GM12878 (cell line): ENCODE measurements at regions not wholly inside any gene's neighbourhood (a gene's known extent, or its start where the extent isn't known, plus 50 kb on each side); places are given as distances from the start of the nearest gene placed in this dataset.

Experiments used
- CEBPB ChIP-seq, 2 experiments: fragments of 150-350 bp in 1 of 2; IDR thresholded peaks; 2 replicates each; pipeline ENCODE4 v1.6.1; 2012 to 2014; ENCODE audit warnings: low read depth in 2 of 2, low read length in 2 of 2, borderline replicate concordance in 1 of 2, inconsistent platforms in 1 of 2
- EGR1 ChIP-seq, 2 experiments: IDR thresholded peaks; 1 replicate in 1 of 2; 2 replicates in 1 of 2; pipeline ENCODE4 v1.6.1; 2011 to 2012; ENCODE audit warnings: low read depth in 2 of 2, low read length in 2 of 2, borderline replicate concordance in 1 of 2, mild to moderate bottlenecking in 1 of 2, moderate library complexity in 1 of 2
- HDGF ChIP-seq: fragments of 450-650 bp; IDR thresholded peaks from 2 replicates; pipeline ENCODE4 v1.6.1; 2016; ENCODE audit warnings: antibody characterized with exemption
- POU2F2 ChIP-seq: IDR thresholded peaks from 3 replicates; pipeline ENCODE4 v1.6.1; 2011; ENCODE audit warnings: low read depth, mild to moderate bottlenecking, low read length, borderline replicate concordance
- TCF3 ChIP-seq: IDR thresholded peaks from 2 replicates; pipeline ENCODE4 v1.6.1; 2012; ENCODE audit warnings: low read depth, mild to moderate bottlenecking, low read length, borderline replicate concordance; ENCODE audit not compliant: insufficient read depth
- YBX1 ChIP-seq: fragments of 450-650 bp; IDR thresholded peaks from 2 replicates; pipeline ENCODE4 v1.6.1; 2016; ENCODE audit warnings: antibody characterized with exemption
- ZBED1 ChIP-seq: IDR thresholded peaks from 2 replicates; pipeline ENCODE4 v1.6.1; 2016; ENCODE audit warnings: borderline replicate concordance
- ZBTB11 ChIP-seq: fragments of 450-650 bp; formaldehyde crosslinking; IDR thresholded peaks from 2 replicates; pipeline ENCODE4 v1.5.0; 2022; ENCODE audit warnings: mild to moderate bottlenecking, missing genetic modification characterization
- TF ChIP-seq, protein P1 (sequence below): fragments of 450-650 bp; IDR thresholded peaks from 2 replicates; pipeline ENCODE4 v1.6.1; 2017; ENCODE audit warnings: antibody characterized with exemption, mild to moderate bottlenecking, moderate library complexity

- TF ChIP-seq ZBTB11 (CRISPR knock-in tag) (no peak), HDGF (no peak), EGR1 (IDR thresholded peaks at IDR 0.05; ENCODE audit: borderline replicate concordance in 1 of 2, low read depth in 2 of 2, low read length in 2 of 2) (no peak), ZBED1 (no peak), POU2F2 (no peak), TCF3 (no peak), CEBPB (IDR thresholded peaks at IDR 0.05; ENCODE audit: borderline replicate concordance in 1 of 2, low read depth in 2 of 2, low read length in 2 of 2) (no peak), YBX1 (no peak)
- TF ChIP-seq, protein P1, sequence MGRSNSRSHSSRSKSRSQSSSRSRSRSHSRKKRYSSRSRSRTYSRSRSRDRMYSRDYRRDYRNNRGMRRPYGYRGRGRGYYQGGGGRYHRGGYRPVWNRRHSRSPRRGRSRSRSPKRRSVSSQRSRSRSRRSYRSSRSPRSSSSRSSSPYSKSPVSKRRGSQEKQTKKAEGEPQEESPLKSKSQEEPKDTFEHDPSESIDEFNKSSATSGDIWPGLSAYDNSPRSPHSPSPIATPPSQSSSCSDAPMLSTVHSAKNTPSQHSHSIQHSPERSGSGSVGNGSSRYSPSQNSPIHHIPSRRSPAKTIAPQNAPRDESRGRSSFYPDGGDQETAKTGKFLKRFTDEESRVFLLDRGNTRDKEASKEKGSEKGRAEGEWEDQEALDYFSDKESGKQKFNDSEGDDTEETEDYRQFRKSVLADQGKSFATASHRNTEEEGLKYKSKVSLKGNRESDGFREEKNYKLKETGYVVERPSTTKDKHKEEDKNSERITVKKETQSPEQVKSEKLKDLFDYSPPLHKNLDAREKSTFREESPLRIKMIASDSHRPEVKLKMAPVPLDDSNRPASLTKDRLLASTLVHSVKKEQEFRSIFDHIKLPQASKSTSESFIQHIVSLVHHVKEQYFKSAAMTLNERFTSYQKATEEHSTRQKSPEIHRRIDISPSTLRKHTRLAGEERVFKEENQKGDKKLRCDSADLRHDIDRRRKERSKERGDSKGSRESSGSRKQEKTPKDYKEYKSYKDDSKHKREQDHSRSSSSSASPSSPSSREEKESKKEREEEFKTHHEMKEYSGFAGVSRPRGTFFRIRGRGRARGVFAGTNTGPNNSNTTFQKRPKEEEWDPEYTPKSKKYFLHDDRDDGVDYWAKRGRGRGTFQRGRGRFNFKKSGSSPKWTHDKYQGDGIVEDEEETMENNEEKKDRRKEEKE = no peak
These were observed 50.5 kb upstream of the FRMD1 start (continued) for GRCh38 chr6:168129292-168130167.
